Kidney glomerular epithelial cell (primary cell): ENCODE measurements at regions not wholly inside any gene's neighbourhood (a gene's known extent, or its start where the extent isn't known, plus 50 kb on each side); places are given as distances from the start of the nearest gene placed in this dataset.
"Not testable (repeated sequence)": the region's sequence is repeated elsewhere in the genome, so short reads cannot be mapped to it uniquely, and the experiment has no call there.

Experiments used
- DNase-seq: peaks from one replicate; lab custom pipeline; 2025; lab: John Stamatoyannopoulos, UW

DNA sequence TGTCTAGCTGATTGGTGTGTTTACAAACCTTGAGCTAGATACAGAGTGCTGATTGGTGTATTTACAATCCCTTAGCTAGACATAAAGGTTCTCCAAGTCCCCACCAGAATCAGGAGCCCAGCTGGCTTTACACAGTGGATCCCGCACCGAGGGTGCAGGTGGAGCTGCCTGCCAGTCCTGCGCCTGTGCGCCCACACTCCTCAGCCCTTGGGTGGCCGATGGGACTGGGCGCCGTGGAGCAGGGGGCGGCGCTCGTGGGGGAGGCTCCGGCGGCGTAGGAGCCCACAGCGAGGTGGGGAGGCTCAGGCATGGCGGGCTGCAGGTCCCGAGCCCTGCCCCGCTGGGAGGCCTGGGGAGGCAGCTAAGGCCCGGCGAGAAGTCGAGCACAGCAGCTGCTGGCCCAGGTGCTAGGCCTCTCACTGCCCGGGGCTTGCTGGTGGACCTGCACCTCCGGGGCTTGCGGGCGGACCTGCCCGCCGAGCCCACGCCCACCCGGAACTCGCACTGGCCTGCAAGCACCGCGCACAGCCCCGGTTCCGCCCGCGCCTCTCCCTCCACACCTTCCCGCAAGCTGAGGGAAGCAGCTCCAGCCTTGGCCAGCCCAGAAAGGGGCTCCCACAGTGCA is 51.0 kb upstream of the CDYL start:
- DNase-seq, result not testable (repeated sequence)

DNA sequence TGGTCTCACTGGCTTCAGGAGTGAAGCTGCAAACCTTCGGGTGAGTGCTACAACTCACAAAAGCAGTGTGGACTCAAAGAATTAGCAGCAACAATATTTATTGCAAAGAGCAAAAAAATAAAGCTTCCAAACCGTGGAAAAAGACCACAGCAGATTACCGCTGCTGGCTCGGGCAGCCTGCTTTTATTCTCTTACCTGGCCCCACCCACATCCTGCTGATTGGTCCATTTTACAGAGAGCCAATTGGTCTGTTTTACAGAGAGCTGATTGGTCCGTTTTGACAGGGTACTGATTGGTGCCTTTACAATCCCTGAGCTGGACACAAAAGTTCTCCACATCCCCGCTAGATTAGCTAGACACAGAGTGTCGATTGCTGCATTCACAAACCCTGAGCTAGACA is 51.5 kb upstream of the CDYL start:
- DNase-seq, result not testable (repeated sequence)

DNA sequence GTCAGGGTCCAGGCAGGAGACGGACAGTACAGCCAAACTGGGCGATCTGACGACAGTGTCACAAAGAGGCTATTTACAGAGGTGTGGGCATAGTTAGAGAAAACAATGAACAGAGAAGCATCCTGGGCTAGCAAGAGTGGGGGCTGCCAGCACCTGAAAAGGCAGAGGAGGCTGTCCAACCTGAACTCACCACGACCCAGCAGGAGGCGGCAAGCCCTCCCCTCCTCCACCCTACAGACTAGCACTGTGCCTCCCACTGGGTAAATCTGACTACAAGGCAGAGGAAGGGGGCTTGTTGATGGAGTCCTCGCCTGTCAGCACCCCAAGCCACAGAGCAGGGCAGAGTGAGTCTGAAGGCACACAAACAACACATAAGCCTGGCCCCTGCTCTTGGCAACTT is 52.8 kb upstream of the CDYL start:
- no peak for DNase-seq

DNA sequence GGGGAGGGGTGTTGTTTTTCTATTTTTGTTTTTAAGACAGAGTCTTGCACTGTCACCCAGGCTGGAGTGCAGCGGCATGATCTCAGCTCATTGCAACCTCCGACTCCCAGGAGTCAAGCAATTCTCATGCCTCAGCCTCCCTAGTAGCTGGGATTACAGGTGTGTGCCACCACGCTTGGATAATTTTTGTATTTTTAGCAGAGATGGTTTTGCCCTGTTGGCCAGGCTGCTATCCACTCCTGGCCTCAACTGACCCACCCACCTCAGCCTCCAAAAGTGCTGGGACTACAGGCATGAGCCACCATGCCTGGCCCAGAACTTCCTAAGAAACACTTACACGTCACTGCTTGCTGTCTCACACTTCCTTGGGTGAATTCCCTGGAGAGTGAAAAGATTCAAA is 54.8 kb upstream of the CDYL start:
- DNase-seq, result not testable (repeated sequence)

DNA sequence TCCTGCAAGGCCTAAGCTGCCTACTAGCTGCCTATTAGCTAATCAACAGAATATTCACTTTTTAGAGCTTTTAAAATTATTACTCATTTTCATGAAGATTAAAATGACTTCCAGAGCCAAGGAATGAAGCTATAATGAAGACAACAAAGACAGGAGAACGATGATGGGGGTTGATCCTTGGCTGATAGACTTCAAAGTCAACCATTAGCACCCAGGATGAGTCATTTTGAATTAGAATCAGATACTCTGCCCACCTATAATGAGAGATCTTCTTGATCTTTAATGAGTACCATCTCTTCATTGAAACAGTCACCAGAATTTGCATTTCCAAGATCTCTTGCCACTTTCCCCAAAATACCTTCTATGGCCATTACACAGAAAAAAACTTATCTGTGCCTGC is 56.7 kb upstream of the CDYL start:
- no peak for DNase-seq

DNA sequence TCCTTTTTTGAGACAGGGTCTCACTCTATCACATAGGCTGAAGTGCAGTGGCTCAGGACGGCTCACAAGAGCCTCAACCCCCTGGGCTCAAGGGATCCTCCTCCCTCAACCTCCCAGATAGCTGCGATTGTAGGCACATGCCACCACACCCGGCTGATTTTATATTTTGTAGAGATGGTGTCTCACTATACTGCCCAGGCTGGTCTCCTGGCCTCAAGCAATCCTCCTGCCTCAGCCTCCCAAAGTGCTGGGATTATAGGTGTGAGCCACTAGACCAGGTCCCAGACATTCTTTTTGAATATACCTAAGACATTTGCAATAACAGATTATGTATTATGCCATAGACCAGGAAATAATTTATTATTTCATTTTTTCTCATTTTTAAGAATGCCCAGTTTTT is 58.3 kb upstream of the CDYL start:
- no peak for DNase-seq

DNA sequence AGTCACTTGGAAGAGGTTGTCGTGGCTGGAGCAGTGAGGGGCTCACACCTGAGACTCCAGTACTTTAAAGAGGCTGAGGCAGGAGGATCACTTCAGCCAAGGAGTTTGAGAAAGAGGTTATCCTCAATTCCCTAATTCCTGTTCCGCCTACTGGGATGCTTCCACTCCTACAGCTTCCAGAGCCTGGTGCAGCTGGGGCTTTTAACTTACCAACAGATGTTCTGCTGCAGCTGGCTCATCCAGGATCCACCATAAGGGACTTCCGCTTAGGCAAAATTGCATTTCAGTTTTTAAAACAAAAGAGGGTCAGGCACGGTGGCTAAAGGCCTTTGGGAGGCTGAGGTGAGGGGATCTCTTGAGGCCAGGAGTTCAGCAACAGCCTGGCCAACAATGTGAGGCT is 59.1 kb upstream of the CDYL start:
- DNase-seq, result no peak

DNA sequence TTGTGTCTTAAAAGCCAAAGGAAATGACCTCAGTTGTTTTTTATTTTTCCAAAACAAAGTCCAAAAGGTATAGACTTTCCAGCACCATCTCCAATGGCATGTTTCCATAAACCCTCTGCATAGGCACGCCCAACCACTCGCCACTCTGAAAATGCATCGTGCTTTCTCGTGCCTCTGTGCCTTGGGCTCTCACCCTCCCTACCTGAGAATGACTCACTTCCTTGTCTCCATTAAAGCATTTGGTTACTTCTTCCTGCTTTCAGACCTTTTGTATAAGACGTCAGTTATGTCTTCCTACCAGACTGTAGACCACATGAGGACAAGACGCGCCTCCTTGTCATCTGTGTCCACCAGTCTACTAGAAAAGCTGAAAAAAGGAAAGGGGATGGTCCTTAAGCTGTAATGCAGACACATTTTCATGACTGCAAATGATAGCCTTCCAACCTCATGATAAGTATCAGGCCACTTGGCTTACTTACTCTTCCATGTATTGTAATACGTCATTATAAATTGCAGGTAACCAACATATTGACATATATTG is 61.2 kb upstream of the CDYL start:
- DNase-seq, result no peak

DNA sequence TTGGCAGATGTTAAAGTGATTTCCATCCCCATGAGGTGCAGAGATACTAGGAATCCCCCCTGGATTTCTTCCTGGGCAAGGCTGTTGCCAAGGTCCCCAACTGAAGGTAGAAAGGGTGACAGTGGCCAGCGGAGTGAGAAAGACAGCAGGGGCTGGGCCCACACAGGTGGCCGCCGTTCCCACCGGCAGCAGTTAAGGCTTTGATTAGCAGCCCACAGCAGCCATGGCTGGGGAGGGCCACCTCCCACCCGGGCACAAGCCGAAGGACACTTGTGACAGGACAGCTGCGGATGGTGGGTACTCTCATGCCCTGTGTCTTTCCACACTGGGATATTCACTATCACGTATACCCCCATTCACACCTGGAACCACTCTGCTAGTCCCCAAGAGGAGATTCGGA is 63.9 kb upstream of the CDYL start:
- DNase-seq, result no peak

DNA sequence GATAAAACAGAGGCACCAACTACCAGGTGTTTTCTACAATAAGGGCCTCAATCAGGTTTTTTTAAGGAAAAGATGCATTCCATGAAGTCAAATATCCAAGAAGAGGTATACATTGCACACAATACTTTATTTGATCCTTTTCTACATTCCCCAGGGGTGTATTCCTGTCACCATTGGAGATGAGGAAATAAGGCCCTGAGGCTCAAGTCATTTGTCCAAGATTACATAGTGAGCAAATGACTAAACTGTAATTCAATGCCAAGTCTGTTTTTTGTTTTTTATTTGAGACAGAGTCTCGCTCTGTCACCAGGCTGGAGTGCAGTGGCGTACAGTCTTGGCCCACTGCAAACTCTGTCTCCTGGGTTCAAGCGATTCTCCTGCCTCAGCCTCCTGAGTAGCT is 69.2 kb upstream of the CDYL start:
- DNase-seq, result no peak

DNA sequence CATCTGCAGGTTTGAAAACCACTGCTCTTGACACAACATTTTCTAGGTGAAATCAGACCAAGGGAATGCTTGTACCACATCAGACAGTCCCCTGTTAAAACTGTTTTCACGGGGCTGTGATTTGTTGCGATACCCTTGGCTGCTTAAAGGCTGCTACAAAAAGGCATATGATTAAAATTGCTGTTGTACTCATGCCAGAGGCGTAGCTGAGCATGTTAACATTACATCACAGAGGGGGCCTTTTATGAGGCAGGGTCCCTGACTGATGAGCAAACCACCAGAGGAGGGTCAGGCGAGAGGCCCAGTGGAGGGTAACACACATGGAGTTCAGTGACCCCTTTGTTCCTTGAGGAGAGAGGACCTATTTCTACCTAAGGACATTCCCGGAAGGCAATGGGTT is 70.4 kb upstream of the CDYL start:
- no peak for DNase-seq

DNA sequence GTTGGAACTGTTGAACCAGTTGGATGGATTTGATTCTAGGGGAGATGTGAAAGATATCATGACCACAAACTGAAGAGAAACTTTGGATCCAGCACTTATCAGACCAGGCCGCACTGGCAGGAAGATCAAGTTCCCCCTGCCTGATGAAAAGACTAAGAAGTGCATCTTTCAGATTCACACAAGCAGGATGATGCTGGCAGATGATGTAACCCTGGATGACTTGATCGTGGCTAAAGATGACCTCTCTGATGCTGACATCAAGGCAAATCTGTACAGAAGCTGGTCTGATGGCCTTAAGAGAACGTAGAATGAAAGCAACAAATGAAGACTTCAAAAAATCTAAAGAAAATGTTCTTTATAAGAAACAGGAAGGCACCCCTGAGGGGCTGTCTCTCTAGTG is 72.8 kb upstream of the CDYL start:
- DNase-seq, result no peak

DNA sequence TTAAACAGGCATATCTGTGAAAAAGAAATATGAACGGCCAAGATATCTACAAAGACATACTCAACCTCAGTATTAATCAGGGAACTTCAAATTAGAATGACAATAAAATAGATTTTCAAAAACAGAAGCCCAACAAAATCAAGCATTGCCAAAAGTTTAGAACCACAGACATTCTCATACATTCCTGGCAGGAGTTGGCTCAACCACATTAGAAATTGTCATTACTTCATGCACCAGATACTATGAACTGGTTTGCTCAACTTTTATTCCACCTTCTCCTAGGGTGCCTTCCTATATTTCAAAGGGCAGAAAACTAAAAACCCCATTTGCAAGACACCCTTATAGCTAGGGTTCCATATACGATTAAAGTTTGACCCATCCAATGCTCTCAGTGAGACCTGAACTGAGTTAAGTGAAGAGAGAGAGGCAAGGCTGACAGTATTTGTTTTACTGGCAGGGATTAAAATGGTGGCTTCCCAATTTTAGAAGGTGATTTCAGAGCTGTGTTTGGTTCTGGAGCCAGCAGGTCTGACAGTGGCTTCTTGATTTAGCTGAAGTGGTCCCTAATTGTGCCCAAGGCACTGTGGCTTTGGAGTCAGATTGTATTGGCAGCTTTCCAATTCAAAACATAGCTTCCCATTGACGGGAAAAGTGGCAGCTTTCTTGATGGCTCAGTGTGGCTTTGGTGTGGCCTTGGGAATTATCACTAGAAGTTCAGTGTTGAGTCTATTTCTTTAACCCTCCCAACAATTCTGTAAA is 77.1 kb upstream of the CDYL start:
- no peak for DNase-seq

DNA sequence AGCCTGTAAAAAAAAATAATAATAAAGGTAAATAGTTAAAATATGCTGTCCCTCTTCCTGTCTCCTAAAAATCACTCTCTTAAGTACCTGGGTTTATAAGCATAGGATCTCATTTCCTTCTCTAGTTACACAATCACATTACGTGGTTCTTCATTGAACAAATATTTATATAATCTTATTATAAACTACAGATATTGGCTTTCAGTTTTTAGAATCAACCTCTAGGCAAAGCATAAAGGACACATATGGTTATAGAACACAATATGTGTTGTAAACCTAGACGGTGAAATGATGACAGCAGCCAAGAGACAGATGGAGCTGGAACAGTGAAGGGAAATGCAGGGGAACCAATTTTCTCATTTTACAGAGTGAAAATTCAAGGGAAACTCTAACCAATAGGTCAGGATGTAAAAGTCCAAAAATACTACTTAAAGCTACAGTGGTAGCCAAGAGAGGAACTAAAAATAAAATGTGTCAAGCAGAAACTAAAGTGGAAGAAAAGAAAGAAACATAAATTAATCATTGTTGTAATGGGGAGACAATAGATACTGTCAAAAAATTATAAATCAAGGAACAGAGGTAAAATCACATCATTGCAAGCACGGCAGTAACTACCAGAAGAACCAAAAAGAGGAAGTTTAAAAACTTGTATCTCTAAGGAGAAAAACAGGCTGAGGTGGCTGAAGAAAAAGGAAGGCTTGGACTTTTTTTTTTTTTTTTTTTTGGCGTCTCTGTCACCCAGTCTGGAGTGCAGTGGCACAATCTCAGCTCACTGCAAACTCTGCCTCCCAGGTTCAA is 82.8 kb upstream of the CDYL start:
- DNase-seq, result no peak

DNA sequence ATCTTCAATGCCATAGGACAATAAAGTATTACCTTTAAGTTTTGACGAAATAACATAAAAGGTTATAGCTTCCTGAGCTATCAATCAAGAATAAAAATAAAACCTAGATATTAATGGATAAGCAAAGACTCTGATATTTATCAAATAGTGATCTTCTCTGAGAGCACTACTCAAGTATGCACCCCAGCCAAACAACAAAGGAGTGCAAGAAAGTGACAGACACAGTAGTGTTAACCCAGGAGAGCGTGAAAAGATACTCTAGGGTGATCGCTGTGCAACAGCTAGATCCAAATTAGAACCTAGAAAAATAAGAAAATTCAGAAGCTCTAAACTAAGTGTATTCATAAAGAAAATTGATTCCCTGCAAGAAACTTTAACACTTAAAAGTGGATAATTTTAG is 83.5 kb upstream of the CDYL start:
- no peak for DNase-seq

DNA sequence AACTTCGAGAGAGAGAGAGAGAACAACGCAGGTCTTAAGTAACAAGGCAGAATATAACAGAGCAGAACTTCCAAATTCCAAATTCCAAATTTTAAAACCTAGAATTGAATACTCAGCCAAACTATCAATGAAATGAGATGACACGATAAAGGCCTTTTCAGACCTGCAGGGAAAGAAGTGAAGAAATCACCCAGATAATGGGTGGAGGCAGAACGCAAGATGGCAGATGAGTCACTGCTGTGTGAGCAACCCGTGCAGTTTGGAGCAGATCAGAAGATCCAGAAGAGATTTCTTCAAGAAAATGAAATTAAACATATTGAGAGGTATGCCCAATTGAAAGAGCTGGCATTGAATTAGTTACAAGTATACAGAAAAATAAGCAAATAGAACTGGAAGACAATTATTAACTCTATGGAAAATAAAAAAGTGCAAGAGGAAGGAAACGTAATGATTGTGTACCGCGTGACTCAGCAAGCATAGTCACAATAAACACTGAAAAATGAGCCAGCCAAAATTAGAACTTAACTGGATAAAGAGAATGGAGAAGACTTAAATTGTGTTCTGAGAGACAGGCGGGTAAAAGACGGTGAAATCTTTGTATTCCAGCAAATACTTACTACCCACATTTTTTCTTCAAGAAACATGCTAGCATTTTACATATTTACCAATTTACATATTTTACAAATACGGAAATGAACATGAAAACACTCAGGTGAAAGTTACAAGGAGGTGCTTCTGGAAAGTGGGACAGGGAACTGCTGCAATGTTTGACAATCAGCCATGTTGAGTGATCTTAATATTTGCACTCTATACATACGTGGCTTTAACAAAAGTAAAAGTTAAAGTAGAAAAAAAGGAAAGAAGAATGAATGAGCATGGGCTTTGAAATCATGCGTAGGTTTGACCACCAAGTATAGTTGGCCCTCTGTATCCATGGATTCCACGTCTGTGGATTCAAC is 87.9 kb upstream of the CDYL start:
- DNase-seq, result peak; percentile 61

DNA sequence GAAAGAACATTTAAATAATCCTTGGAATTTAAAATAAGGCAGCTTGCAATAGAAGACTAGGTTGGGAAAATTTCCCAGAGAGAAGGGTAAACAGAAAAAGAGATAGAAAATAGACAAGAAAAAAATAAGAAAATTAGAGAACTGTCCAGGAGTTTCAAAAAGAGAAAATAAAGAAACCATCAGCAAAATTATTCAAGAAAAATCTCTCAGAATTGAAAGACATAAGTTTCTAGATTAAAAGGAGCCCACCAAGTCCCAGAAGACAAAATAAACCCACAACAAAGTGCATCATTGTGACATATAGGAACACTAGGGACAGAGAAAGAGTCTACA is 88.6 kb upstream of the CDYL start:
- no peak for DNase-seq

DNA sequence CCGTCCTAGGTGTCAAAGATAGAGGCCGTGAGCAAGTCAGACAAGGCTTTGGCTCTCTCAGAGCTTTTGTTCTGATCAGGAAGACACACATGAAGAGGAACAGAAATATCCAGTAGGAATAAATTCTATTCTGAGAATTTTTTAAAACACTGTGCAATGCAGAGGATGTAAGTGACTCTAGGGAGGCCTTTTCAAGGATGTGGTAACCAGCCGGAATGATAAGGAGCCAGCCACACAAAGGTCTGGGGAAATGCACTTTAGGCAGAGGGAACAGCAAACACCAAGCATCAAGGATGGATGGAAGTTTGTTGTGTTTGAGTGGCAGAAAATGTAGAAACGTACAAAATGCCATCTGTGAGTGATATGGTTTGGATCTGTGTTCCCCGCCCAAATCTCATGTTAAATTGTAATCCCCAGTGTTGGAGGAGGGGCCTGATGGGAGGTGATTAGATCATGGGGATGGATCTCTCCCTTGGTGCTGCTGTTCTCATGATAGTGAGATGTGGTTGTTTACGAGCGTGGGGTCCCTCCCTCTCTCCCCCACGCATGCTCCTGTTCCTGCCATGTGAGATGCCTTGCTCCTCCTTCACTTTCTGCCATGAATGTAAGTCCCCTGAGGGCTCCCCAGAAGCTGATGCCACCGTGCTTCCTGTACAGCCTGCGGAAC is 93.6 kb upstream of the CDYL start:
- no peak for DNase-seq

DNA sequence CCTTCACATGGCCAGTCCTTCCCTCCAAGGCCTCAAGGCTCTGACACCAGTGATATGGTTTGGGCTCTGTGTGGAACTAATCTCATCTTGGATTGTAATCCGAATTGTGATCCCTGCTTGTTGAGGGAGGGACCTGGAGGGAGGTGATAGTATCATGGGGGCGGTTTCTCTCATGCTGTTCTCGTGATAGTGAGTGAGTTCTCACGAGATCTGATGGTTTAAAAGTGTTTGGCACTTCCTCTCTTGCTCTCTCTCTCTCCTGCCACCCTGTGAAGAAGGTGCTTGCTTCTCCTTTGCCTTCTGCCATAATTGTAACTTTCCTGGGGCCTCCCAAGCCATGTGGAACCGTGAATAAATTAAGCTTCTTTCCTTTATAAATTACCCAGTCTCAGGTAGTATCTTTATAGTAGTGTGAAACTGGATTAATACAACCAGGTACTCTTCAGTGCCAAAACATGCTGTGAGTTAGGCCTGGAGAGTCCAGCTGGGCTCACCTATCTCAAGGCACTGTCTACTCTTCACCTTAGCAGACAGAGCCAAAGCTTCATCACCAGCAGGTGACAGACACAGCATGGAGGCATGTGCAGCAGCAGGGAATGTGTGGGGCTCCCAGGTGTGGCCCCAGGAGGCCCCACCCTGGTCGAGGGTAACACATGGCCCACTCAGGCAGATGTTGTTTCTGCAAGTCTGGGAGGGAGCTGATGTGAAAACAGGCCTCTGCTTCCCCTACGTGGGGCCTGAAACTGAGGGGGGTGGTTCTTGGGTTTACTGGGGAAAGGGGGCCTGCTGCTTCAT is 97.5 kb upstream of the CDYL start:
- DNase-seq, result no peak

DNA sequence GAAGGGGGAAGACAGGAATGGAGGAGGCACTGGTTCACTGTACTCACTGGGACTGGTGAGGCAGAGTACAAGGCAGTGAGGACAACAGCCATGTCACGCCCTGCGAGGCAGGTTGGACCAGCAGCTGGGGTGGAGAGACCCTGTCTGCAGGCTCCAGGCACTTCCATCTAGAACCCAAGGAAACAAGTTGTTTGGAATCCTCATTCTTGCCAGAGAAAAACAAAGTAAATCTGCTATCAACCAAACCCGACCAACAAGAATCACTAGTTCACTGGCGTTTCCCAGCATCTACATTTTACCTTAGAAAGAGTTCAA is 98.5 kb upstream of the CDYL start:
- DNase-seq, result no peak
